Ascending aorta (tissue), 2 donors: ENCODE measurements at regions not wholly inside any gene's neighbourhood (a gene's known extent, or its start where the extent isn't known, plus 50 kb on each side); places are given as distances from the start of the nearest gene placed in this dataset.
A peak's percentile ranks its signal among the peaks of the same experiment; 100 is the strongest.
"Not testable (repeated sequence)": the region's sequence is repeated elsewhere in the genome, so short reads cannot be mapped to it uniquely, and the experiment has no call there.

Experiments
- DNase-seq, 2 donors: peaks; one replicate each; pipeline ENCODE4 v3.0.0-alpha.2; 2019; ENCODE audit warnings: low spot score in 2 of 2
- H3K27ac ChIP-seq, 2 donors: fragments of 200-600 bp; sonication (generic); one replicate each; pipeline ENCODE4 v1.5.1; 2016 to 2017; ENCODE audit warnings: mild to moderate bottlenecking in 1 of 2
- H3K27me3 ChIP-seq: fragments of 200-600 bp; sonication (generic); one replicate; pipeline ENCODE4 v1.5.1; 2017
- H3K36me3 ChIP-seq, 2 donors: fragments of 200-600 bp; sonication (generic); one replicate each; pipeline ENCODE4 v1.5.1; 2016
- H3K4me1 ChIP-seq, 2 donors: fragments of 200-600 bp; sonication (generic); one replicate each; pipeline ENCODE4 v1.5.1; 2016 to 2017; ENCODE audit warnings: mild to moderate bottlenecking in 1 of 2
- H3K4me3 ChIP-seq, 2 donors: fragments of 200-600 bp; sonication (generic); one replicate each; pipeline ENCODE4 v1.5.1; 2016 to 2017; ENCODE audit warnings: mild to moderate bottlenecking in 1 of 2
- H3K9me3 ChIP-seq, 2 donors: fragments of 200-600 bp; sonication (generic); one replicate each; pipeline ENCODE4 v1.5.1; 2016
- CTCF ChIP-seq, 3 experiments: fragments of 200-600 bp in 2 of 3; fragments of 450-650 bp in 1 of 3; sonication (generic) in 2 of 3; IDR thresholded peaks; one replicate each; pipeline ENCODE4 v1.5.1; 2016 to 2019; ENCODE audit warnings: antibody characterized with exemption in 3 of 3, mild to moderate bottlenecking in 1 of 3, moderate library complexity in 1 of 3
- intact Hi-C: fragments of 100-400 bp; cut with DNase I; formaldehyde crosslinking; loops from one replicate; pipeline ENCODE4 v1.15.1; 2023

GRCh38 chrX:981791-982626 is 230.4 kb downstream of the CRLF2 start:
- intact Hi-C loops, result no loop called here
- no peaks in the 10 kb centered on the region for H3K4me1 ChIP-seq
- H3K9me3 ChIP-seq, result no peaks in the 10 kb centered on the region
- H3K27me3 ChIP-seq, result no peaks in the 10 kb centered on the region
- H3K36me3 ChIP-seq, result no peaks in the 10 kb centered on the region
- TF ChIP-seq CTCF (IDR thresholded peaks at IDR 0.05), result no peak
- no peak overlapping the region for H3K27ac ChIP-seq
- DNase-seq, result peak in 1 of 2 donors; percentile 37
- no peak overlapping the region for H3K4me3 ChIP-seq

- Histone ChIP-seq H3K27me3 (no peaks in the 10 kb centered on the region), H3K4me3 (no peak overlapping the region), H3K9me3 (no peaks in the 10 kb centered on the region), H3K4me1 (no peaks in the 10 kb centered on the region), H3K27ac (no peak overlapping the region), H3K36me3 (no peaks in the 10 kb centered on the region)
- peak in 1 of 2 donors; percentile 44 for DNase-seq
- no peak for TF ChIP-seq CTCF (IDR thresholded peaks at IDR 0.05)
- intact Hi-C loops, result no loop called here
Measured at GRCh38 chrX:980587-981235, 231.7 kb downstream of the CRLF2 start.

- intact Hi-C loops, H3K36me3 ChIP-seq, H3K27ac ChIP-seq, H3K4me1 ChIP-seq, H3K9me3 ChIP-seq, H3K27me3 ChIP-seq, H3K4me3 ChIP-seq: not testable (repeated sequence)
- DNase-seq, result peak in 1 of 2 donors; percentile 11
Measured at GRCh38 chrX:979127-979526, 233.3 kb downstream of the CRLF2 start.

GRCh38 chrX:973010-973632 is 239.3 kb downstream of the CRLF2 start:
- Histone ChIP-seq H3K27me3 (no peaks in the 10 kb centered on the region), H3K36me3 (no peaks in the 10 kb centered on the region), H3K9me3 (no peaks in the 10 kb centered on the region), H3K4me3 (no peak overlapping the region), H3K27ac (no peak overlapping the region), H3K4me1 (no peaks in the 10 kb centered on the region)
- intact Hi-C loops, result no loop called here
- no peak for TF ChIP-seq CTCF (IDR thresholded peaks at IDR 0.05)
- no peak for DNase-seq

GRCh38 chrX:968148-968965 is 244.1 kb downstream of the CRLF2 start:
- Histone ChIP-seq H3K27ac (no peak overlapping the region), H3K36me3 (no peaks in the 10 kb centered on the region), H3K27me3 (no peaks in the 10 kb centered on the region), H3K4me1 (no peaks in the 10 kb centered on the region), H3K9me3 (no peaks in the 10 kb centered on the region), H3K4me3 (no peak overlapping the region)
- intact Hi-C loops, result no loop called here
- DNase-seq, result peak in 1 of 2 donors; percentile 34
- TF ChIP-seq CTCF (IDR thresholded peaks at IDR 0.05), result no peak
